Left lung (tissue), 4 donors: ENCODE measurements at regions not wholly inside any gene's neighbourhood (a gene's known extent, or its start where the extent isn't known, plus 50 kb on each side); places are given as distances from the start of the nearest gene placed in this dataset.

ENCODE experiments used
- ATAC-seq: fragments of 200-7000 bp; cut with Tn5 transposase; one replicate; pipeline ENCODE4 v1.9.1; 2020; ENCODE audit warnings: moderate library complexity
- DNase-seq, 4 donors: peaks; one replicate each; pipeline ENCODE4 v3.0.0-alpha.2; 2013 to 2020
- H3K27ac ChIP-seq, 2 donors: fragments of 200-600 bp; sonication (generic) in 1 of 2; one replicate each; pipeline versions ENCODE4 v1.5.0 to v1.8.0; 2020 to 2021
- H3K27me3 ChIP-seq, 2 donors: fragments of 200-600 bp; sonication (generic) in 1 of 2; one replicate each; pipeline versions ENCODE4 v1.5.0 to v1.8.0; 2020 to 2021
- H3K36me3 ChIP-seq, 2 donors: fragments of 200-600 bp; sonication (generic) in 1 of 2; one replicate each; pipeline versions ENCODE4 v1.5.0 to v1.8.0; 2020 to 2021
- H3K4me1 ChIP-seq, 2 donors: fragments of 200-600 bp; one replicate each; pipeline ENCODE4 v1.8.0; 2021
- H3K4me3 ChIP-seq, 2 donors: fragments of 200-600 bp; sonication (generic) in 1 of 2; one replicate each; pipeline versions ENCODE4 v1.5.0 to v1.8.0; 2020 to 2021; ENCODE audit warnings: mild to moderate bottlenecking in 1 of 2
- H3K9me3 ChIP-seq, 2 donors: fragments of 200-600 bp; sonication (generic) in 1 of 2; one replicate each; pipeline versions ENCODE4 v1.5.0 to v1.8.0; 2020 to 2021
- CTCF ChIP-seq, 2 donors: fragments of 200-600 bp; sonication (generic) in 1 of 2; IDR thresholded peaks; one replicate each; pipeline versions ENCODE4 v1.5.0 to v1.8.0; 2021; ENCODE audit warnings: antibody characterized with exemption in 2 of 2
- intact Hi-C, 2 donors: fragments of 100-400 bp; cut with DNase I; formaldehyde crosslinking; loops; one replicate each; pipeline versions ENCODE4 v1.11.2 to v1.14.2; 2022
- donor health status: DM: no; HTN: yes; CAD: no.
- donor health status: DM: no; HTN: no; CAD: no.

- Histone ChIP-seq H3K9me3 (no peaks in the 10 kb centered on the region), H3K27me3 (no peaks in the 10 kb centered on the region), H3K4me1 (no peaks in the 10 kb centered on the region), H3K36me3 (no peaks in the 10 kb centered on the region), H3K27ac (no peak overlapping the region), H3K4me3 (no peak overlapping the region)
- DNase-seq (no peak), ATAC-seq (no peak)
- TF ChIP-seq CTCF (IDR thresholded peaks at IDR 0.05) = no peak
- intact Hi-C loops = no loop called here
Measured at GRCh38 chr16:14322186-14322585, 251.1 kb downstream of the MRTFB start.

- Histone ChIP-seq H3K27me3 (no peaks in the 10 kb centered on the region), H3K27ac (no peak overlapping the region), H3K4me3 (no peak overlapping the region), H3K36me3 (no peaks in the 10 kb centered on the region), H3K9me3 (no peaks in the 10 kb centered on the region), H3K4me1 (no peaks in the 10 kb centered on the region)
- intact Hi-C loops = no loop called here
- TF ChIP-seq CTCF (IDR thresholded peaks at IDR 0.05) = no peak
- DNase-seq (no peak), ATAC-seq (no peak)
Measured at GRCh38 chr16:14321542-14321941, 250.4 kb downstream of the MRTFB start.

- Histone ChIP-seq H3K4me3 (no peak overlapping the region), H3K36me3 (no peaks in the 10 kb centered on the region), H3K27me3 (no peaks in the 10 kb centered on the region), H3K4me1 (no peaks in the 10 kb centered on the region), H3K27ac (no peak overlapping the region), H3K9me3 (no peaks in the 10 kb centered on the region)
- intact Hi-C loops = no loop called here
- DNase-seq = no peak
- no peak for TF ChIP-seq CTCF (IDR thresholded peaks at IDR 0.05)
- no peak for ATAC-seq
Measured at GRCh38 chr16:14320406-14320805, 249.3 kb downstream of the MRTFB start.
